Mesendoderm (in vitro differentiated cells): ENCODE measurements at regions not wholly inside any gene's neighbourhood (a gene's known extent, or its start where the extent isn't known, plus 50 kb on each side); places are given as distances from the start of the nearest gene placed in this dataset.

Experiments
- DNase-seq: peaks from one replicate; pipeline ENCODE4 v3.0.0; 2013
- H2AK5ac ChIP-seq: 2 replicates; pipeline ENCODE4 v1.6.1; 2013; ENCODE audit warnings: low read length, inconsistent platforms
- H2BK120ac ChIP-seq: 2 replicates; pipeline ENCODE4 v1.6.1; 2013; ENCODE audit warnings: low read depth, mild to moderate bottlenecking, low read length, moderate library complexity, mixed read lengths
- H2BK15ac ChIP-seq: replicated peaks from 2 replicates; pipeline ENCODE4 v1.6.1; 2013; ENCODE audit warnings: low read depth, mild to moderate bottlenecking, moderate library complexity
- H2BK5ac ChIP-seq: 2 replicates; pipeline ENCODE4 v1.6.1; 2013; ENCODE audit warnings: low read length, inconsistent platforms
- H3K18ac ChIP-seq: 2 replicates; pipeline ENCODE4 v1.6.1; 2013; ENCODE audit warnings: mild to moderate bottlenecking, low read length, mixed read lengths
- H3K23ac ChIP-seq: one replicate; pipeline ENCODE4 v1.6.1; 2013; ENCODE audit warnings: low read length
- H3K27ac ChIP-seq: 2 replicates; pipeline ENCODE4 v1.5.1; 2013; ENCODE audit warnings: low read depth, mild to moderate bottlenecking, inconsistent platforms, low read length, moderate library complexity
- H3K27me3 ChIP-seq: 2 replicates; pipeline ENCODE4 v1.6.1; 2013; ENCODE audit warnings: low read length, control low read depth, mild to moderate bottlenecking, inconsistent platforms; ENCODE audit not compliant: insufficient read depth, poor library complexity
- H3K36me3 ChIP-seq: 2 replicates; pipeline ENCODE4 v1.6.1; 2013; ENCODE audit warnings: low read length, inconsistent platforms; ENCODE audit not compliant: control insufficient read depth, insufficient read depth
- H3K4ac ChIP-seq: one replicate; pipeline ENCODE4 v1.6.1; 2013; ENCODE audit warnings: low read depth, mild to moderate bottlenecking, low read length, moderate library complexity
- H3K4me1 ChIP-seq: 2 replicates; pipeline ENCODE4 v1.6.1; 2013; ENCODE audit warnings: low read depth, low read length, inconsistent platforms; ENCODE audit not compliant: control insufficient read depth
- H3K4me2 ChIP-seq: 2 replicates; pipeline ENCODE4 v1.6.1; 2013; ENCODE audit warnings: low read length
- H3K4me3 ChIP-seq: 2 replicates; pipeline ENCODE4 v1.5.1; 2013; ENCODE audit warnings: mild to moderate bottlenecking, low read length
- H3K56ac ChIP-seq: one replicate; pipeline ENCODE4 v1.6.1; 2013; ENCODE audit warnings: low read length
- H3K79me1 ChIP-seq: 2 replicates; pipeline ENCODE4 v1.6.1; 2013; ENCODE audit warnings: low read length, inconsistent platforms
- H3K79me2 ChIP-seq: 2 replicates; pipeline ENCODE4 v1.6.1; 2013; ENCODE audit warnings: mild to moderate bottlenecking, low read length; ENCODE audit not compliant: control insufficient read depth, insufficient read depth
- H3K9ac ChIP-seq: 2 replicates; pipeline ENCODE4 v1.6.1; 2013; ENCODE audit warnings: low read length, inconsistent platforms
- H4K5ac ChIP-seq: one replicate; pipeline ENCODE4 v1.6.1; 2013; ENCODE audit warnings: low read length
- H4K8ac ChIP-seq: one replicate; pipeline ENCODE4 v1.6.1; 2013; ENCODE audit warnings: low read depth, mild to moderate bottlenecking, control low read depth, low read length, moderate library complexity
- WGBS: extraction: QIAGEN DNeasy Blood & Tissue Kit; methylation state at CpG from one replicate; pipeline ENCODE4 v1.1.7; 2013; ENCODE audit warnings: low lambda C conversion rate, missing lambda C conversion rate; ENCODE audit not compliant: insufficient coverage; ENCODE audit errors: extremely low coverage; 5-methylcytosine and 5-hydroxymethylcytosine counted together

DNA sequence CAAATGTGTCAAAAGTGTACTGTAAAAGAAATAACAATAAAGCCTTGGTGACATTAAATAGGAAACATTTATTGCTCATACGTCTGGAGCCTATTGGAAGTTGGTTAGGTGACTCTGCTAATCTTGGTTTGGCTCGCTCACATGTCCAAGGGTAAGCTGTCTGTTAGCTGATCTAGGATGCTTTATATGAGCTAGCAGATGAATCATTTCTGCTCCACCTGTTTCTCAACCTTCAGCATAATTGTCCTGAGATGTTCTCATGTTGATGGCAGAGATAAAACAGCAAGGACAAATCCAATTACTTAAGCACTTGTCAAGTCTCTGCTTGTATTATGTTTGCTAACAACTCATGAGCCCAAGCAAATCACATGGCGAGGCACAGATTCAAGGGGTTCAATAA is 56.0 kb upstream of the CD53 start:
- no peak overlapping the region for H2BK15ac ChIP-seq
- H2BK5ac ChIP-seq, result no peak overlapping the region
- H3K4me1 ChIP-seq, result no peaks in the 10 kb centered on the region
- H3K4me2 ChIP-seq, result no peak overlapping the region
- no peak overlapping the region for H2AK5ac ChIP-seq
- no peak overlapping the region for H3K56ac ChIP-seq
- no peak overlapping the region for H3K4ac ChIP-seq
- no peak overlapping the region for H3K23ac ChIP-seq
- no peak overlapping the region for H3K27ac ChIP-seq
- no peak overlapping the region for H3K18ac ChIP-seq
- H3K4me3 ChIP-seq, result no peak overlapping the region
- H4K5ac ChIP-seq, result no peak overlapping the region
- H2BK120ac ChIP-seq, result no peak overlapping the region
- H4K8ac ChIP-seq, result no peak overlapping the region
- H3K79me2 ChIP-seq, result no peaks in the 10 kb centered on the region
- WGBS, result no CpG with 5 or more reads among the region's 3 CpGs
- H3K9ac ChIP-seq, result no peak overlapping the region
- DNase-seq, result no peak
- H3K79me1 ChIP-seq, result no peaks in the 10 kb centered on the region
- H3K36me3 ChIP-seq, result no peaks in the 10 kb centered on the region
- H3K27me3 ChIP-seq, result no peaks in the 10 kb centered on the region

- Histone ChIP-seq H2AK5ac (no peak overlapping the region), H3K36me3 (no peaks in the 10 kb centered on the region), H3K18ac (no peak overlapping the region), H3K27ac (no peak overlapping the region), H3K4me1 (no peaks in the 10 kb centered on the region), H3K56ac (no peak overlapping the region), H3K23ac (no peak overlapping the region), H3K4me3 (no peak overlapping the region), H3K4me2 (no peak overlapping the region), H3K79me1 (no peaks in the 10 kb centered on the region), H2BK120ac (no peak overlapping the region), H4K8ac (no peak overlapping the region), H2BK5ac (no peak overlapping the region), H3K27me3 (no peaks in the 10 kb centered on the region), H3K4ac (no peak overlapping the region), H4K5ac (no peak overlapping the region), H3K79me2 (no peaks in the 10 kb centered on the region), H2BK15ac (no peak overlapping the region), H3K9ac (no peak overlapping the region)
- no peak for DNase-seq
- no CpG with 5 or more reads among the region's 1 CpG for WGBS
Measured at GRCh38 chr1:110811529-110811928, 61.4 kb upstream of the CD53 start.

GRCh38 chr1:110800079-110800478 is 72.9 kb upstream of the CD53 start:
- H4K5ac ChIP-seq, result no peak overlapping the region
- H2BK15ac ChIP-seq, result no peak overlapping the region
- no peak overlapping the region for H3K56ac ChIP-seq
- no peak overlapping the region for H3K4me2 ChIP-seq
- no peaks in the 10 kb centered on the region for H3K36me3 ChIP-seq
- H3K18ac ChIP-seq, result no peak overlapping the region
- H2AK5ac ChIP-seq, result no peak overlapping the region
- H3K4me3 ChIP-seq, result no peak overlapping the region
- no peaks in the 10 kb centered on the region for H3K79me2 ChIP-seq
- no peaks in the 10 kb centered on the region for H3K79me1 ChIP-seq
- no peak overlapping the region for H3K9ac ChIP-seq
- DNase-seq, result no peak
- WGBS, result no CpG with 5 or more reads among the region's 2 CpGs
- H2BK120ac ChIP-seq, result no peak overlapping the region
- no peaks in the 10 kb centered on the region for H3K4me1 ChIP-seq
- no peak overlapping the region for H3K27ac ChIP-seq
- H3K4ac ChIP-seq, result no peak overlapping the region
- no peak overlapping the region for H4K8ac ChIP-seq
- H3K27me3 ChIP-seq, result no peaks in the 10 kb centered on the region
- H2BK5ac ChIP-seq, result no peak overlapping the region
- no peak overlapping the region for H3K23ac ChIP-seq

- H3K4me1 ChIP-seq, result no peaks in the 10 kb centered on the region
- no peak overlapping the region for H2BK5ac ChIP-seq
- H2AK5ac ChIP-seq, result no peak overlapping the region
- H3K4me2 ChIP-seq, result no peak overlapping the region
- no CpG with 5 or more reads among the region's 3 CpGs for WGBS
- no peaks in the 10 kb centered on the region for H3K36me3 ChIP-seq
- H3K4me3 ChIP-seq, result no peak overlapping the region
- H4K8ac ChIP-seq, result no peak overlapping the region
- H3K27me3 ChIP-seq, result no peaks in the 10 kb centered on the region
- H3K79me1 ChIP-seq, result no peaks in the 10 kb centered on the region
- H3K9ac ChIP-seq, result no peak overlapping the region
- H4K5ac ChIP-seq, result no peak overlapping the region
- H3K4ac ChIP-seq, result no peak overlapping the region
- no peaks in the 10 kb centered on the region for H3K79me2 ChIP-seq
- DNase-seq, result no peak
- H3K27ac ChIP-seq, result no peak overlapping the region
- H3K18ac ChIP-seq, result no peak overlapping the region
- no peak overlapping the region for H2BK15ac ChIP-seq
- no peak overlapping the region for H3K23ac ChIP-seq
- no peak overlapping the region for H3K56ac ChIP-seq
- H2BK120ac ChIP-seq, result no peak overlapping the region
Measured at GRCh38 chr1:110798691-110799256, 74.2 kb upstream of the CD53 start.

GRCh38 chr1:110788673-110789072 is 84.3 kb upstream of the CD53 start:
- Histone ChIP-seq H3K4me2 (no peak overlapping the region), H2BK5ac (no peak overlapping the region), H3K23ac (no peak overlapping the region), H3K9ac (no peak overlapping the region), H3K27me3 (no peaks in the 10 kb centered on the region), H2BK15ac (no peak overlapping the region), H3K4me3 (no peak overlapping the region), H3K79me1 (no peaks in the 10 kb centered on the region), H3K27ac (no peak overlapping the region), H4K8ac (no peak overlapping the region), H3K4ac (no peak overlapping the region), H2AK5ac (no peak overlapping the region), H2BK120ac (no peak overlapping the region), H3K4me1 (no peaks in the 10 kb centered on the region), H3K36me3 (no peaks in the 10 kb centered on the region), H3K56ac (no peak overlapping the region), H3K18ac (no peak overlapping the region), H3K79me2 (no peaks in the 10 kb centered on the region), H4K5ac (no peak overlapping the region)
- DNase-seq, result no peak
- no CpG with 5 or more reads among the region's 2 CpGs for WGBS

DNA sequence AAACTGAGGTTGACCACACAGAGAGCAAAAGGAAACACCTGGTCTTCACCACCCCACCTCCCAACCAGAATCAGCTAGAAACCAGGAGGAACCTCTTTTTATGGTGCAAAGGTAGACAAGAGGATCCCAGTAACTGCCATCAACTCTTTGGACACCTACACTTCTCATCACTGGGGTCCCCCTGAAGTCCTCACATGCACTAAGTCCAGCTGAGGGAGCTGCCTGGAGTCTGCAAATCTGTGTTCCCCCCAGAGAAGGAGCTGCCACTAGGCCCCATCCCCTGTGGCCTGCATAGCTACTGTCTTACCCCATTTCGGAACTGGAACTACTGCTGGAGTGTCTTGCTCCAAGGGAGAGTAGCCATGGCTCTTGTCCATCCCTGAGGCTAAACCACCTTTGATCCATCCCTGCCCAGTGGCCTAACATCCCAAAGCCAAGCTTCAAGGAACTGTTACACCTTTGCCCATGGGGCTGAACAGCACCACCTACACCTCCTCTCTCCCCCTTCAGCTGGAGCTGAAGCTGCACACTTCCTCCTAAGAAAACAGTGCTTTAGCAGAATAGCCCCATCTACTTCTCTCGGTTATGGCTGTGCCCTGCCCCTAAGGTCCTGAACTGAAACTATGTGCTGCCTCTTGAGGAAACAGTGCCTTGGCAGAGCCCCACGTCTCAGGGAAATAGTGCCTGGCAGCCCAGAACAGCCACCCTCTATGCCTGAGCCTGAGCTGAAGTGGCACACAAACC is 85.4 kb upstream of the CD53 start:
- Histone ChIP-seq H3K18ac (no peak overlapping the region), H2AK5ac (no peak overlapping the region), H4K5ac (no peak overlapping the region), H3K4me2 (no peak overlapping the region), H3K9ac (no peak overlapping the region), H4K8ac (no peak overlapping the region), H2BK15ac (no peak overlapping the region), H3K27me3 (no peaks in the 10 kb centered on the region), H3K56ac (no peak overlapping the region), H3K36me3 (no peaks in the 10 kb centered on the region), H2BK5ac (no peak overlapping the region), H2BK120ac (no peak overlapping the region), H3K79me2 (no peaks in the 10 kb centered on the region), H3K79me1 (no peaks in the 10 kb centered on the region), H3K4ac (no peak overlapping the region), H3K23ac (no peak overlapping the region), H3K4me3 (no peak overlapping the region), H3K27ac (no peak overlapping the region), H3K4me1 (no peaks in the 10 kb centered on the region)
- DNase-seq, result no peak
- no CpG with 5 or more reads among the region's 3 CpGs for WGBS
